GM23338 (cell line): ENCODE measurements at regions not wholly inside any gene's neighbourhood (a gene's known extent, or its start where the extent isn't known, plus 50 kb on each side); places are given as distances from the start of the nearest gene placed in this dataset.

ENCODE experiments used
- CTCF ChIP-seq, 2 experiments: fragments of 200-600 bp in 1 of 2; sonication (generic) in 1 of 2; conservative IDR thresholded peaks; 2 replicates each; pipeline versions ENCODE4 v1.5.1 to v1.6.1; 2016 to 2017; ENCODE audit warnings: antibody characterized with exemption in 2 of 2, low read depth in 2 of 2, mild to moderate bottlenecking in 2 of 2, moderate library complexity in 1 of 2
- EZH2 ChIP-seq: fragments of 200-600 bp; sonication (generic); IDR thresholded peaks from one replicate; pipeline ENCODE4 v1.8.0; 2017; ENCODE audit warnings: antibody characterized with exemption, mild to moderate bottlenecking, low read depth; ENCODE audit not compliant: unreplicated experiment
- EZH2phosphoT487 ChIP-seq: fragments of 200-600 bp; sonication (generic); IDR thresholded peaks from one replicate; pipeline ENCODE4 v1.8.1; 2018; ENCODE audit warnings: antibody characterized with exemption; ENCODE audit not compliant: unreplicated experiment

DNA sequence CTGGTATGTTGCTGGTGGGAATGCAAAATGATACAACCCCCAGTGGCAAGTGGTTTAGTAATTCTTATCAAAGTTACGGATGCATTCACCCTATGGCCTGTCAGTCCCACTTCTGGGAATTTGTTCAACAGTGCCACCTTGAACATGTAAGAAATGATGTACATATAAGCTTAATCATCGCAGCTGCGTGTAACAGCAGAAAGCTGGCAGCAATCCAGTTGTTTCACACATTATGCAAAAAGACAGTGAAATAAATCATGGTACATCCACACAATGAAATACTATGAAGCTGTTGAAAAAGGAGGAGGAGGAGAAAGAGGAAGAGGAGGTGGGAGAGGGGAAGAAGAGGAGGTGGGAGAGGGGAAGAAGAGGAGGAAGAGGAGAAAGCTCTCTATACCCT, 76.2 kb upstream of the MYL10 start:
- TF ChIP-seq CTCF (conservative IDR thresholded peaks at IDR 0.05; ENCODE audit: low read depth in 2 of 2) (no peak), EZH2phosphoT487 (no peak), EZH2 (no peak)
